GM12878 (cell line): ENCODE measurements at regions not wholly inside any gene's neighbourhood (a gene's known extent, or its start where the extent isn't known, plus 50 kb on each side); places are given as distances from the start of the nearest gene placed in this dataset.

Source experiments
- ATAC-seq: fragments of 200-7000 bp; cut with Tn5 transposase; 3 replicates; pipeline ENCODE4 v1.9.1; 2020; ENCODE audit warnings: mild to moderate bottlenecking, moderate library complexity
- BruUV-seq: library from RNA; stranded (reverse); fragments of 400-500 nt; replicated peaks from 2 replicates; lab custom pipeline; 2021; lab: Mats Ljungman, UMichigan
- CTCF ChIA-PET: fragments of 300-600 bp; sonication (Branson Sonifier 250); formaldehyde crosslinking; extraction: SDS; loops from one replicate; lab custom pipeline; 2021; ENCODE audit warnings: inconsistent platforms; lab: Yijun Ruan, JAX
- POLR2A ChIA-PET: fragments of 350-600 bp; formaldehyde crosslinking; extraction: SDS; loops from one replicate; lab custom pipeline; 2021; ENCODE audit warnings: inconsistent platforms; lab: Charles Lee
- RAD21 ChIA-PET: fragments of 300-600 bp; sonication (Branson Sonifier 250); formaldehyde crosslinking; loops from one replicate; lab custom pipeline; 2023; ENCODE audit warnings: antibody characterized with exemption; ENCODE audit not compliant: unreplicated experiment; lab: Charles Lee
- SMC1A ChIA-PET: fragments of 300-600 bp; sonication (Branson Sonifier 250); formaldehyde crosslinking; loops from one replicate; lab custom pipeline; 2023; ENCODE audit not compliant: unreplicated experiment, uncharacterized antibody; lab: Charles Lee
- DNase-seq: peaks from one replicate; pipeline ENCODE4 v3.0.0-alpha.2; 2011; ENCODE audit warnings: low read depth, low spot score
- FAIRE-seq: peaks from 3 replicates; lab custom pipeline; 2011; peaks lifted over from hg19 to GRCh38; lab: Jason Lieb, UNC
- H2AFZ ChIP-seq: 2 replicates; pipeline ENCODE4 v1.6.0; 2011; ENCODE audit warnings: low read depth, low read length, control low read depth; ENCODE audit not compliant: control insufficient read depth
- H3K27ac ChIP-seq: 2 replicates; pipeline ENCODE4 v1.5.1; 2011; ENCODE audit warnings: control low read depth; ENCODE audit not compliant: control insufficient read depth, insufficient read depth
- H3K27me3 ChIP-seq, 2 experiments: replicated peaks in 1 of 2; 2 replicates each; pipeline versions ENCODE4 v1.6.0 to v1.6.1; 2011; ENCODE audit warnings: low read length in 1 of 2; ENCODE audit not compliant: control insufficient read depth in 2 of 2, insufficient read depth in 2 of 2
- H3K36me3 ChIP-seq, 2 experiments: 2 replicates each; pipeline ENCODE4 v1.5.1; 2011; ENCODE audit warnings: low read length in 1 of 2; ENCODE audit not compliant: control insufficient read depth in 2 of 2, insufficient read depth in 2 of 2
- H3K4me1 ChIP-seq: 2 replicates; pipeline ENCODE4 v1.6.1; 2011; ENCODE audit warnings: mild to moderate bottlenecking, low read length, moderate library complexity, mixed read lengths; ENCODE audit not compliant: control insufficient read depth, insufficient read depth
- H3K4me2 ChIP-seq: 2 replicates; pipeline ENCODE4 v1.6.0; 2011; ENCODE audit warnings: control low read depth; ENCODE audit not compliant: control insufficient read depth, insufficient read depth
- H3K4me3 ChIP-seq: fragments of 200-600 bp; sonication (generic); 2 replicates; pipeline ENCODE4 v1.5.1; 2016
- H3K79me2 ChIP-seq: 2 replicates; pipeline ENCODE4 v1.6.0; 2011; ENCODE audit warnings: low read length; ENCODE audit not compliant: control insufficient read depth, insufficient read depth
- H3K9ac ChIP-seq: 2 replicates; pipeline ENCODE4 v1.8.0; 2011; ENCODE audit warnings: low read length, control low read depth, mixed read lengths; ENCODE audit not compliant: control insufficient read depth, insufficient read depth
- H3K9me3 ChIP-seq: replicated peaks from 3 replicates; pipeline ENCODE4 v1.5.1; 2011; ENCODE audit warnings: mild to moderate bottlenecking, low read length; ENCODE audit not compliant: control insufficient read depth, insufficient read depth
- H4K20me1 ChIP-seq: 2 replicates; pipeline ENCODE4 v1.6.0; 2011; ENCODE audit not compliant: control insufficient read depth, insufficient read depth
- ATF2 ChIP-seq: IDR thresholded peaks from 2 replicates; pipeline ENCODE4 v1.6.1; 2012; ENCODE audit warnings: low read length, inconsistent platforms
- CHD1 ChIP-seq: IDR thresholded peaks from 2 replicates; pipeline ENCODE4 v1.6.1; 2012; ENCODE audit warnings: low read depth, low read length, improper control_type of control experiment
- HCFC1 ChIP-seq: fragments of 150-350 bp; IDR thresholded peaks from 2 replicates; pipeline ENCODE4 v1.6.1; 2014; ENCODE audit warnings: low read length
- IRF5 ChIP-seq: fragments of 450-650 bp; IDR thresholded peaks from 2 replicates; pipeline ENCODE4 v1.6.1; 2017; ENCODE audit warnings: borderline replicate concordance
- JUNB ChIP-seq: IDR thresholded peaks from 2 replicates; pipeline ENCODE4 v1.6.1; 2016; ENCODE audit warnings: antibody characterized with exemption, mild to moderate bottlenecking
- MTA3 ChIP-seq: IDR thresholded peaks from 2 replicates; pipeline ENCODE4 v1.6.1; 2012; ENCODE audit warnings: low read length, inconsistent platforms, borderline replicate concordance
- NFYA ChIP-seq: IDR thresholded peaks from 2 replicates; pipeline ENCODE4 v1.6.1; 2011; ENCODE audit warnings: low read depth, mild to moderate bottlenecking, low read length, improper control_type of control experiment, borderline replicate concordance
- NKRF ChIP-seq: fragments of 450-650 bp; conservative IDR thresholded peaks from 2 replicates; pipeline ENCODE4 v1.6.1; 2017; ENCODE audit warnings: mild to moderate bottlenecking, moderate library complexity
- NR2C1 ChIP-seq: fragments of 450-650 bp; IDR thresholded peaks from 2 replicates; pipeline ENCODE4 v1.6.1; 2017; ENCODE audit warnings: antibody characterized with exemption, mild to moderate bottlenecking, moderate library complexity
- RAD51 ChIP-seq: fragments of 450-650 bp; IDR thresholded peaks from 2 replicates; pipeline ENCODE4 v1.6.1; 2016; ENCODE audit warnings: moderate library complexity, mild to moderate bottlenecking, inconsistent platforms
- SKIL ChIP-seq: fragments of 450-650 bp; IDR thresholded peaks from 2 replicates; pipeline ENCODE4 v1.6.1; 2017; ENCODE audit warnings: mild to moderate bottlenecking, low read depth, inconsistent platforms; ENCODE audit not compliant: poor library complexity, severe bottlenecking
- SPI1 ChIP-seq: IDR thresholded peaks from 2 replicates; pipeline ENCODE4 v1.6.1; 2011; ENCODE audit warnings: low read depth, mild to moderate bottlenecking, low read length, moderate library complexity, borderline replicate concordance; ENCODE audit not compliant: insufficient read depth
- TCF12 ChIP-seq: IDR thresholded peaks from 2 replicates; pipeline ENCODE4 v1.6.1; 2011; ENCODE audit warnings: low read depth, mild to moderate bottlenecking, low read length
- TCF7 ChIP-seq: IDR thresholded peaks from 2 replicates; pipeline ENCODE4 v1.6.1; 2014; ENCODE audit warnings: antibody characterized with exemption, borderline replicate concordance
- USF1 ChIP-seq: IDR thresholded peaks from 2 replicates; pipeline ENCODE4 v1.6.1; 2011; ENCODE audit warnings: borderline replicate concordance, low read depth, mild to moderate bottlenecking, moderate library complexity, mixed read lengths, low read length; ENCODE audit not compliant: insufficient read depth; ENCODE audit errors: extremely low read length
- WGBS: methylation state at CpG from one replicate; pipeline ENCODE4 v1.1.6; 2016; ENCODE audit warnings: low lambda C conversion rate; ENCODE audit not compliant: insufficient replicate concordance, insufficient coverage; ENCODE audit errors: missing lambda C conversion rate; 5-methylcytosine and 5-hydroxymethylcytosine counted together
- in situ Hi-C: fragments of 300-500 bp; cut with MboI; formaldehyde crosslinking; loops from 9 replicates; pipeline ENCODE4 v1.14.3; 2018; ENCODE audit warnings: mixed read lengths
- intact Hi-C: fragments of 100-400 bp; cut with micrococcal nuclease; formaldehyde crosslinking; loops from one replicate; pipeline ENCODE4 v1.14.2; 2022; ENCODE audit not compliant: unreplicated experiment

GRCh38 chrX:30153175-30153880 is 62.0 kb upstream of the MAGEB2 start:
- TF ChIP-seq NFYA = no peak
- no peak for TF ChIP-seq MTA3
- no peak for TF ChIP-seq TCF12
- no peak for TF ChIP-seq TCF7
- no peak for TF ChIP-seq RAD51
- no peak for TF ChIP-seq USF1
- no peak for TF ChIP-seq SKIL
- no peak for TF ChIP-seq SPI1
- TF ChIP-seq CHD1 = no peak
- no peak for TF ChIP-seq NKRF
- TF ChIP-seq ATF2 = no peak
- no peak for TF ChIP-seq NR2C1
- TF ChIP-seq JUNB = no peak
- TF ChIP-seq IRF5 = no peak
- TF ChIP-seq HCFC1 = no peak
- TF ChIP-seq, all 136 proteins: peak for 0
- no peak for DNase-seq
- no peaks in the 10 kb centered on the region for H4K20me1 ChIP-seq
- intact Hi-C loops = no loop called here
- H3K4me2 ChIP-seq = no peak overlapping the region
- ChIA-PET SMC1A (no interaction called here), RAD21 (no interaction called here), CTCF (no interaction called here), POLR2A (no interaction called here)
- FAIRE-seq = no peak
- in situ Hi-C loops = no loop called here
- WGBS = 36% methylated on average over 7 of the region's 7 CpGs
- H3K27ac ChIP-seq = no peak overlapping the region
- no TSS peak for BruUV-seq
- no peaks in the 10 kb centered on the region for H3K4me1 ChIP-seq
- ATAC-seq = peak; percentile 43
- no peaks in the 10 kb centered on the region for H3K9me3 ChIP-seq
- H2AFZ ChIP-seq = no peak overlapping the region
- no peak overlapping the region for H3K9ac ChIP-seq
- no peaks in the 10 kb centered on the region for H3K27me3 ChIP-seq
- no peaks in the 10 kb centered on the region for H3K79me2 ChIP-seq
- no peaks in the 10 kb centered on the region for H3K36me3 ChIP-seq
- no peak overlapping the region for H3K4me3 ChIP-seq
